ENCODE measurements at regions not wholly inside any gene's neighbourhood (a gene's known extent, or its start where the extent isn't known, plus 50 kb on each side); places are given as distances from the start of the nearest gene placed in this dataset.

DNA sequence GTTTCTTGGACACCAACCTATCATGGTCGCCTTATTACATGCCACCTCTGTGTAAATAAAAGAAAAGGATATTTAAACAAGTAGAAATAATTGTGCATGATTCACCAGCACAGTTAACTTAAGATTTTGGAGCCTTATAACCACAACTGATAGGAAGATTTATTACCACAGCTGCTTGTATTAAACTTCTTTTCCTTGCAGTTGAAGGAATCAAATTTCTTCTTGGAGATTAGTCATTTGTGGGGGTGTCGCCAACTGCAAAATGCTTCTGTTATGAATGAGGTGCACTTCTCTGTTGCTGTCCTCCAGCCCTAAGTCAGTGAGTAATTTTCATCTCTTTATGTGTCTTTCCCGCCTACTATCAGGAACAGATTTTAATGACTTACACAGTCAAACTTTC is 73.3 kb downstream of the OR13H1 start:
- 49 to 50% methylated on average over 3 of the region's 3 CpGs for WGBS, 2 donors
- no peaks in the 10 kb centered on the region for H3K36me3 ChIP-seq
- no peaks in the 10 kb centered on the region for H3K4me1 ChIP-seq
- no peak for DNase-seq (ENCODE audit: low spot score in 2 of 2)
- peaks cover 0 to 30% of the 10 kb centered on the region in 2 donors for H3K27me3 ChIP-seq
- no peak overlapping the region for H3K4me3 ChIP-seq
- H3K27ac ChIP-seq, result no peak overlapping the region
- no peak for TF ChIP-seq POLR2A (IDR thresholded peaks at IDR 0.05)
- TF ChIP-seq EP300 (IDR thresholded peaks at IDR 0.05), result no peak
- TF ChIP-seq, protein P1, sequence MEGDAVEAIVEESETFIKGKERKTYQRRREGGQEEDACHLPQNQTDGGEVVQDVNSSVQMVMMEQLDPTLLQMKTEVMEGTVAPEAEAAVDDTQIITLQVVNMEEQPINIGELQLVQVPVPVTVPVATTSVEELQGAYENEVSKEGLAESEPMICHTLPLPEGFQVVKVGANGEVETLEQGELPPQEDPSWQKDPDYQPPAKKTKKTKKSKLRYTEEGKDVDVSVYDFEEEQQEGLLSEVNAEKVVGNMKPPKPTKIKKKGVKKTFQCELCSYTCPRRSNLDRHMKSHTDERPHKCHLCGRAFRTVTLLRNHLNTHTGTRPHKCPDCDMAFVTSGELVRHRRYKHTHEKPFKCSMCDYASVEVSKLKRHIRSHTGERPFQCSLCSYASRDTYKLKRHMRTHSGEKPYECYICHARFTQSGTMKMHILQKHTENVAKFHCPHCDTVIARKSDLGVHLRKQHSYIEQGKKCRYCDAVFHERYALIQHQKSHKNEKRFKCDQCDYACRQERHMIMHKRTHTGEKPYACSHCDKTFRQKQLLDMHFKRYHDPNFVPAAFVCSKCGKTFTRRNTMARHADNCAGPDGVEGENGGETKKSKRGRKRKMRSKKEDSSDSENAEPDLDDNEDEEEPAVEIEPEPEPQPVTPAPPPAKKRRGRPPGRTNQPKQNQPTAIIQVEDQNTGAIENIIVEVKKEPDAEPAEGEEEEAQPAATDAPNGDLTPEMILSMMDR (IDR thresholded peaks at IDR 0.05), result no peak
- no peaks in the 10 kb centered on the region for H3K9me3 ChIP-seq

DNA sequence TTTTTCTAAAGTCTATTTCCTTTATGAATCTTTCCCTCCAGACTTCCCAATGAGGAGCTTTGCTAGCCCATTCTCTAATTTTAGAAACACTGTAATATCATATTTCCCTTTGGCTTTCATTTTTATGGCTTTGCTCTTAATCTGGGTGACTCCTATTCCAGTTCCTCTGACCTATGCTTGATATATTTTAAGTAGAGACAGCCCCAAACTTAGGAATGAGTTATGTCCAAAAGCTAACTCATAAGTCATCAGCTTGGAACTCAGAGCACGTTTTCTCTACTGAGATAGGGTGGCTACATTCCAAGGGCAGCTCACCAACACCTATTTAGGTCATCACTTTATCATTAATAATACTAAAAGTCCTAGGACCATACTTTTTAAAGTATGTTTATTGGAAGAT is 77.8 kb downstream of the OR13H1 start:
- no peak for TF ChIP-seq EP300 (IDR thresholded peaks at IDR 0.05)
- TF ChIP-seq, protein P1 (IDR thresholded peaks at IDR 0.05), result no peak
- no peak for TF ChIP-seq POLR2A (IDR thresholded peaks at IDR 0.05)
- no peaks in the 10 kb centered on the region for H3K36me3 ChIP-seq
- no peak overlapping the region for H3K27ac ChIP-seq
- no peaks in the 10 kb centered on the region for H3K9me3 ChIP-seq
- 15 to 23% methylated on average over 1 of the region's 1 CpG for WGBS, 2 donors
- peaks cover 0 to 23% of the 10 kb centered on the region in 2 donors for H3K27me3 ChIP-seq
- H3K4me3 ChIP-seq, result no peak overlapping the region
- no peak for DNase-seq (ENCODE audit: low spot score in 2 of 2)
- H3K4me1 ChIP-seq, result no peaks in the 10 kb centered on the region

DNA sequence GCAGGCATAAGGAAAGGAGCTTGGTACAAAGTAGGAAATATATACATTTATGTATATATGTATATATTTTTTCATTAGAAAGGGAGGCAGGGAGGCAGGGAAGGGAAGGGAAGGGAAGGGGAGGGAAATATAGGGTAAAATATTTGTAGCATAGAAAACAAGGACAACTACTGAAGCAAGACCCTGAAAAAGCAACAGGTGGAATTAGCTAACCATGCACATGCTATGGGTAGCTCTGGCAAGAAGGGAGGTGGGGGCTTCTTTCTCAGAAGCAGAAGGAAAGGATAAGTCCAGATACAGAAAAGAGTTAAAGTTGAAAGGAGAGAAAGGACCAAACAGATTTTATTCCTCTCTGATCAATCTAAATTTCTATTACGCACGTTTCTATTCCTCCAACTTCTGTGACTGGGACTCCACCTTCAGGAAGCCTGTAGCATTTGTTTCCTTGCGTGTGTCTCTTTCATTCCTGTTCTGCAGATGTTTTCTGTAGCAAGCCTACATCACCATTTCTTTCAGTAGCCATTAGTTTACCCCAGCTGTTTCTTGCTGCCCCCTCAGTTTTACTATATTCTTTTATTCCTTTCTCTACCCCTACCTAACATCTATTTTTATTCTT is 82.9 kb downstream of the OR13H1 start:
- DNase-seq (ENCODE audit: low spot score in 2 of 2), result no peak
- no peak overlapping the region for H3K27ac ChIP-seq
- no peaks in the 10 kb centered on the region for H3K4me1 ChIP-seq
- no peak overlapping the region for H3K4me3 ChIP-seq
- 13 to 30% methylated on average over 3 of the region's 3 CpGs for WGBS, 2 donors
- peaks cover 0 to 33% of the 10 kb centered on the region in 2 donors for H3K27me3 ChIP-seq
- no peak for TF ChIP-seq EP300 (IDR thresholded peaks at IDR 0.05)
- no peak for TF ChIP-seq POLR2A (IDR thresholded peaks at IDR 0.05)
- TF ChIP-seq, protein P1 (IDR thresholded peaks at IDR 0.05), result no peak
- no peaks in the 10 kb centered on the region for H3K9me3 ChIP-seq
- H3K36me3 ChIP-seq, result no peaks in the 10 kb centered on the region

DNA sequence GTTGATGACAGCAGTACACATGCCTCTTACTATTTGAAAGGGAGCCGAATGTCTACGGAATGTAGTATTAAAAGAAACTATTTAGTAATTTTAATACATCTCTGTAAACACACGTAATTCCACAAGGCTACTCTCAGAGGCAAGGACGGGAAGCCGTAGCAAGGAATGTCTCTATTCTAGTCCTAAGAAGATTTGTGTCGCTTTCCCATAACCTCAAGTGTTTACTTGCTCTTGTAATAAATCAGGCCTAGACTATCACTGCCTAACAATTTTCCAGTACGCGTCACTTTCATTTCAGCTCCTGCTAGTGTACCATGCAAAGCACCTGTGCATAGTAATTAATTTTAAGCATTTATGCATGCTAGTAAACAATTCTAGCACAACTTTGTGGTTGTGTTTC is 86.7 kb downstream of the OR13H1 start:
- H3K27me3 ChIP-seq, result peaks cover 0 to 27% of the 10 kb centered on the region in 2 donors
- H3K4me1 ChIP-seq, result no peaks in the 10 kb centered on the region
- H3K9me3 ChIP-seq, result no peaks in the 10 kb centered on the region
- WGBS, 2 donors, result 84 to 89% methylated on average over 8 of the region's 8 CpGs
- H3K27ac ChIP-seq, result no peak overlapping the region
- TF ChIP-seq, protein P1 (IDR thresholded peaks at IDR 0.05), result no peak
- TF ChIP-seq EP300 (IDR thresholded peaks at IDR 0.05) (no peak), POLR2A (IDR thresholded peaks at IDR 0.05) (no peak)
- H3K36me3 ChIP-seq, result no peaks in the 10 kb centered on the region
- DNase-seq (ENCODE audit: low spot score in 2 of 2), result no peak
- no peak overlapping the region for H3K4me3 ChIP-seq

DNA sequence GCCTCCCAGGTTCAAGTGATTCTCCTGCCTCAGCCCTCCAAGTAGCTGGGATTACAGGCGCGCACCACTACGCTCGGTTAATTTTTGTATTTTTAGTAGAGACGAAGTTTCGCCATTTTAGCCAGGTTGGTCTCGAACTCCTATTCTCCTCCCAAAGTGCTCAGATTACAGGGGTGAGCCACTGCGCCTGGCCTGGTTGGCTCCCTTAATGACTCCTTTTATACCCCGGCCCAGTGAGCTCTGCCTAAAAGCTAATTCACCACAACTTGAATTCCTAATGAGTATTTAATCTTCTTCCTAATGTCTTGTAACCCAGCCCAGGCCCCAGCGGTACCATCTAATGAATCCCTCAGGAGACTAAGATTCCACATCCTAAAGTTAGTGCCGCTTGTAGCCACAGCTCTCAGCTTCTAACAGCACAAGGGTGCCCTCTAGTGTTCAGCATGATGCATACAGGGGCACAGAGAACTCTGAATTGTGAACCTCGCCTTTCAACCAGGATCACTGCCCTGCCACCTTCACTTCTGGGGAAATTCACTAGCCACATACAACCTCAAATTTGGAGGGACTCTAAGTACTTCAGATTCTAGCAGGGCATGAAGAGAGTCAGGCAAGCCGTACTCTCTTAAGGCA is 89.5 kb downstream of the OR13H1 start:
- no peak overlapping the region for H3K4me3 ChIP-seq
- TF ChIP-seq, protein P1 (IDR thresholded peaks at IDR 0.05), result peak; percentile 50 to 77 (median 54)
- no peak for TF ChIP-seq POLR2A (IDR thresholded peaks at IDR 0.05)
- H3K36me3 ChIP-seq, result no peaks in the 10 kb centered on the region
- H3K9me3 ChIP-seq, result no peaks in the 10 kb centered on the region
- peaks cover 0 to 22% of the 10 kb centered on the region in 2 donors for H3K27me3 ChIP-seq
- no peaks in the 10 kb centered on the region for H3K4me1 ChIP-seq
- H3K27ac ChIP-seq, result no peak overlapping the region
- WGBS, 2 donors, result 50 to 62% methylated on average over 13 of the region's 13 CpGs
- DNase-seq (ENCODE audit: low spot score in 2 of 2), result peak; percentile 12 to 42
